ENCODE measurements at regions not wholly inside any gene's neighbourhood (a gene's known extent, or its start where the extent isn't known, plus 50 kb on each side); places are given as distances from the start of the nearest gene placed in this dataset.

DNA sequence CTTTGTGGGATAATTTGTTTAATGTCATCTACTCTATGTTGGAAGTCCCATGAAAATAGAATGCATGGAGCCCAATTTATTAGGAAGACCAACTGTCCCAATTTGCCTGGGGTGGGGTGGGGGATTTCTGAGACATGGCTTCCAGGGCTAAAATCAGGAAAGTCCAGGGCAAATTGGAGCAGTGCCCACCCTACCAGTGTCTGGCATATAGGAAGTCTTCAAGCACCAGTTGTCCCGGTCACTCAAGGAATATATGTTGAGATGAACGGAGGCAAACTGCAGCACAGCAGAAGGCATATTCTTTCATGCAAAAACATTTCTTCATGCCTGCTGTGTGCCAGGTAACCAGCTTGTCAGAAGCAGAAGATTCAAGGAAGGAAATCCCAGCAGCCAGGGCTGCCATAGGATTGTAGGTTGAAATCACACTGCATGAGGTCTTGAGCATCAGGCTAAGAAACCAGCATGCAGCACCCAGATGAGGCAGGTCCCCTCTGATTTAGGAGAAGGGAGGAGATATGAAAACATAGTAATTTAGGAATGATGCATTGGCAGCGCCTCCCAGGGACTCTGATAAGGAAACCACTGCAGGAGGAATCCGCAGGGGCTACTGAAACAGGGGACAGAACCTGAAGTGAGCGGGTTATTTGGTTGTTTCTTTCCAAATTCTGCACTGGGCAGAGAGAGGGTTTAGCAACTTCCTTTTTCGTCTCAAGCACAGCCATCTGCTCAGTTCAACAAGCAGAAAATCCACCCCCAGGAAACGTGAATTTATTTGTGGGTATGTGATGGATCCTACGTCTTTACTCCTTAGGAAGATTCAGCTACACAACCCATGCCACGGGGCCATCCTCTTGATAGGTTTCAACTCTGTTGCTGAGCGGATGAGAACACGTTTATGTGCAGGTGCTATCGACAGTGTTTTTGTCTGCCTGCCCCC is 112.6 kb upstream of the CPEB4 start (continued):
- TF ChIP-seq RAD21 (IDR thresholded peaks at IDR 0.05; ENCODE audit: low read length): no peak

- intact Hi-C loops (cut with micrococcal nuclease) (loop anchor here (10.0 kb wide), 1 partner anchor 198 kb away; no protein-coding TSS in a partner anchor), in situ Hi-C loops (cut with MboI; ENCODE audit: low sequenced_read_pairs) (no loop called here), dilution Hi-C loops (cut with HindIII; ENCODE audit: low sequenced_read_pairs, unreplicated experiment) (no loop called here)
- Histone ChIP-seq H4K5ac (ENCODE audit: low read depth, low read length) (no peak overlapping the region), H3K4me2 (ENCODE audit: low read depth, low read length) (no peak overlapping the region), H4K20me1 (ENCODE audit: insufficient read depth, low read length) (no peaks in the 10 kb centered on the region), H2AK9ac (replicated peaks; ENCODE audit: low read depth, low read length, poor library complexity) (no peak overlapping the region), H2BK5ac (ENCODE audit: low read depth, low read length, poor library complexity, severe bottlenecking) (no peak overlapping the region), H3K56ac (ENCODE audit: extremely low read depth, insufficient read depth, low read length) (no peak overlapping the region), H3K4me3 (ENCODE audit: insufficient read depth, low read depth, low read length) (no peak overlapping the region), H2AFZ (replicated peaks; ENCODE audit: low read length, poor library complexity) (no peak overlapping the region), H3K18ac (ENCODE audit: low read depth, low read length) (no peak overlapping the region), H4K8ac (ENCODE audit: low read depth in 2 of 2, low read length in 2 of 2) (no peak overlapping the region), H3K36me3 (ENCODE audit: control insufficient read depth, insufficient read depth, low read length) (no peaks in the 10 kb centered on the region), H2BK15ac (ENCODE audit: low read depth, low read length) (no peak overlapping the region), H3K23ac (ENCODE audit: low read depth, low read length) (no peak overlapping the region), H3K4me1 (ENCODE audit: control insufficient read depth, insufficient read depth, low read length) (peaks cover 10% of the 10 kb centered on the region), H3K9me1 (ENCODE audit: insufficient read depth, low read length) (peaks cover 10% of the 10 kb centered on the region), H3K4ac (ENCODE audit: low read depth, low read length) (no peak overlapping the region), H3K9ac (ENCODE audit: low read depth, low read length) (no peak overlapping the region), H3K9me3 (ENCODE audit: control insufficient read depth, insufficient read depth, low read length) (no peaks in the 10 kb centered on the region), H4K91ac (ENCODE audit: insufficient read depth, low read depth, low read length) (no peak overlapping the region), H3K14ac (replicated peaks; ENCODE audit: low read depth, low read length) (no peak overlapping the region; the same call in 1 of the 2 replicates), H3K79me1 (ENCODE audit: low read depth in 1 of 2, low read length in 2 of 2) (no peaks in the 10 kb centered on the region), H2BK120ac (ENCODE audit: low read depth, low read length) (no peak overlapping the region), H2AK5ac (ENCODE audit: low read depth, low read length) (peak overlapping the region; percentile 23; the same call in 1 of the 2 replicates), H2BK20ac (ENCODE audit: low read depth, low read length) (no peak overlapping the region), H3K27me3 (ENCODE audit: control insufficient read depth, insufficient read depth, low read length) (no peaks in the 10 kb centered on the region), H3K27ac (ENCODE audit: insufficient read depth, low read length) (no peak overlapping the region)
- ATAC-seq (ENCODE audit: low read depth) (no peak), DNase-seq (no peak)
- no TSS peak for BruUV-seq (replicated peaks)
- WGBS, 2 experiments (ENCODE audit: extremely low coverage in 2 of 2, insufficient read length in 1 of 2): 100% methylated on average over 1 of the region's 3 CpGs; no CpG with 5 or more reads in 1 of the 2 experiments
- ChIA-PET POLR2A (ENCODE audit: unreplicated experiment) (no interaction called here), CTCF (no interaction called here)
- no peak for TF ChIP-seq SMC3 (IDR thresholded peaks at IDR 0.05; ENCODE audit: low read depth, low read length)
- no peak for TF ChIP-seq BHLHE40 (IDR thresholded peaks at IDR 0.05; ENCODE audit: low read depth, low read length)
- no peak for TF ChIP-seq FOS (IDR thresholded peaks at IDR 0.05; ENCODE audit: low read depth, low read length)
- TF ChIP-seq MXI1 (IDR thresholded peaks at IDR 0.05; ENCODE audit: borderline replicate concordance, low read depth, low read length): no peak
- TF ChIP-seq CHD1 (IDR thresholded peaks at IDR 0.05; ENCODE audit: low read depth, low read length): no peak
- TF ChIP-seq RAD21 (IDR thresholded peaks at IDR 0.05; ENCODE audit: low read length): no peak
- no peak for TF ChIP-seq RFX5 (IDR thresholded peaks at IDR 0.05; ENCODE audit: low read depth, low read length)
- TF ChIP-seq USF2 (IDR thresholded peaks at IDR 0.05; ENCODE audit: low read depth, low read length): no peak
- no peak for TF ChIP-seq POLR2A (IDR thresholded peaks at IDR 0.05; ENCODE audit: low read depth, low read length)
- no peak for TF ChIP-seq NFE2L2 (IDR thresholded peaks at IDR 0.05; ENCODE audit: low read depth, low read length)
- no peak for TF ChIP-seq MAFK (IDR thresholded peaks at IDR 0.05; ENCODE audit: low read depth, low read length)
- TF ChIP-seq, protein P1, sequence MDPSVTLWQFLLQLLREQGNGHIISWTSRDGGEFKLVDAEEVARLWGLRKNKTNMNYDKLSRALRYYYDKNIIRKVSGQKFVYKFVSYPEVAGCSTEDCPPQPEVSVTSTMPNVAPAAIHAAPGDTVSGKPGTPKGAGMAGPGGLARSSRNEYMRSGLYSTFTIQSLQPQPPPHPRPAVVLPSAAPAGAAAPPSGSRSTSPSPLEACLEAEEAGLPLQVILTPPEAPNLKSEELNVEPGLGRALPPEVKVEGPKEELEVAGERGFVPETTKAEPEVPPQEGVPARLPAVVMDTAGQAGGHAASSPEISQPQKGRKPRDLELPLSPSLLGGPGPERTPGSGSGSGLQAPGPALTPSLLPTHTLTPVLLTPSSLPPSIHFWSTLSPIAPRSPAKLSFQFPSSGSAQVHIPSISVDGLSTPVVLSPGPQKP (IDR thresholded peaks at IDR 0.05; ENCODE audit: borderline replicate concordance, low read depth, low read length): no peak
- no peak for TF ChIP-seq RCOR1 (IDR thresholded peaks at IDR 0.05; ENCODE audit: insufficient replicate concordance, low read length)
- no peak for TF ChIP-seq MAZ (IDR thresholded peaks at IDR 0.05; ENCODE audit: borderline replicate concordance, low read depth, low read length)
These were observed 111.0 kb upstream of the CPEB4 start for GRCh38 chr5:173777149-173777548.
